K562 (cell line): ENCODE measurements at regions not wholly inside any gene's neighbourhood (a gene's known extent, or its start where the extent isn't known, plus 50 kb on each side); places are given as distances from the start of the nearest gene placed in this dataset.

ENCODE experiments used
- CBFB ChIP-seq: sonication (generic); formaldehyde crosslinking; IDR thresholded peaks from 2 replicates; pipeline ENCODE4 v1.4.0; 2020; ENCODE audit warnings: mild to moderate bottlenecking, missing genetic modification reagents
- CBX5 ChIP-seq: IDR thresholded peaks from 2 replicates; pipeline ENCODE4 v1.6.1; 2014; ENCODE audit warnings: low read depth, borderline replicate concordance
- CREB1 ChIP-seq, 2 experiments: sonication (generic) in 1 of 2; formaldehyde crosslinking in 1 of 2; IDR thresholded peaks; 2 replicates each; pipeline versions ENCODE4 v1.6.1 to v1.8.0; 2012 to 2022; ENCODE audit warnings: inconsistent platforms in 1 of 2, mild to moderate bottlenecking in 1 of 2, missing genetic modification reagents in 1 of 2, moderate library complexity in 1 of 2
- HNRNPK ChIP-seq: fragments of 200-400 bp; formaldehyde crosslinking; IDR thresholded peaks from one replicate; pipeline ENCODE4 v1.6.1; 2018; ENCODE audit warnings: mild to moderate bottlenecking, low read depth, low read length; ENCODE audit not compliant: poor library complexity, severe bottlenecking
- POLR2A ChIP-seq: fragments of 450-650 bp; conservative IDR thresholded peaks from 2 replicates; pipeline ENCODE4 v1.6.1; 2016
- SMAD4 ChIP-seq: fragments of 250-450 bp; sonication (Bioruptor Pico); conservative IDR thresholded peaks from 2 replicates; pipeline ENCODE4 v1.8.0; 2021; ENCODE audit warnings: inconsistent platforms, mild to moderate bottlenecking, moderate library complexity
- SPI1 ChIP-seq: IDR thresholded peaks from 2 replicates; pipeline ENCODE4 v1.6.1; 2011; ENCODE audit warnings: low read depth, low read length, control low read depth, borderline replicate concordance
- TAF7 ChIP-seq: fragments of 450-650 bp; IDR thresholded peaks from 2 replicates; pipeline ENCODE4 v1.6.1; 2016; ENCODE audit warnings: missing genetic modification characterization, missing compliant biosample characterization
- TRIM28 ChIP-seq: fragments of 450-650 bp; IDR thresholded peaks from 2 replicates; pipeline ENCODE4 v1.6.1; 2017
- ZBTB17 ChIP-seq: fragments of 450-650 bp; formaldehyde crosslinking; IDR thresholded peaks from 2 replicates; pipeline ENCODE4 v1.4.0; 2020; ENCODE audit warnings: mild to moderate bottlenecking
- TF ChIP-seq, protein P1 (sequence below), 3 experiments: IDR thresholded peaks in 2 of 3; conservative IDR thresholded peaks in 1 of 3; 2 replicates each; pipeline ENCODE4 v1.5.1; 2011 to 2012; ENCODE audit warnings: low read length in 3 of 3, mild to moderate bottlenecking in 3 of 3, control low read depth in 2 of 3, improper control_type of control experiment in 1 of 3, inconsistent platforms in 1 of 3, low read depth in 1 of 3, mixed read lengths in 1 of 3, moderate library complexity in 1 of 3; ENCODE audit not compliant: insufficient read depth in 2 of 3

DNA sequence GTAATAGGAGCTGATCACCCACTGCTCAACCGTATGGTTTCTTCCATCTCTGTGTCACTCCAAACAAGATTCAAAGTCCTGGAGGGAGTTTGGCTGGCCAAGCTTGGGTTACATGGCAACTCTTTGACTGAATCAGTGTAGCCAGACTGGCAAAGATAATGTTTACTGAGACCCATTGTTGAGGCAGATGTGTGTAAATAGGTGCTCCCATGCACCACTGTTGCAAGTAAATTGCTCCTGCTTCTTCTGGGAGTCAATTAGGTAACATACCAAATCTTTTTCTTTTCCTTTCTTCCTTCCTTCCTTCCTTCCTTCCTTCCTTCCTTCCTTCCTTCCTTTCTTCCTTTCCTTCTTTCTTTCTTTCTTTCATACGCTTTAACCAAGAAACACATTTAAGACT lies 86.3 kb upstream of the DHX40 start:
- TF ChIP-seq POLR2A (no peak), HNRNPK (no peak), SPI1 (no peak), CREB1 (IDR thresholded peaks at IDR 0.05) (no peak), CREB1 (CRISPR knock-in tag; IDR thresholded peaks at IDR 0.05) (no peak), CBFB (CRISPR knock-in tag) (no peak), ZBTB17 (CRISPR knock-in tag) (no peak), TAF7 (tag) (no peak), CBX5 (no peak), SMAD4 (CRISPR knock-in tag) (no peak), TRIM28 (no peak)
- TF ChIP-seq, protein P1, sequence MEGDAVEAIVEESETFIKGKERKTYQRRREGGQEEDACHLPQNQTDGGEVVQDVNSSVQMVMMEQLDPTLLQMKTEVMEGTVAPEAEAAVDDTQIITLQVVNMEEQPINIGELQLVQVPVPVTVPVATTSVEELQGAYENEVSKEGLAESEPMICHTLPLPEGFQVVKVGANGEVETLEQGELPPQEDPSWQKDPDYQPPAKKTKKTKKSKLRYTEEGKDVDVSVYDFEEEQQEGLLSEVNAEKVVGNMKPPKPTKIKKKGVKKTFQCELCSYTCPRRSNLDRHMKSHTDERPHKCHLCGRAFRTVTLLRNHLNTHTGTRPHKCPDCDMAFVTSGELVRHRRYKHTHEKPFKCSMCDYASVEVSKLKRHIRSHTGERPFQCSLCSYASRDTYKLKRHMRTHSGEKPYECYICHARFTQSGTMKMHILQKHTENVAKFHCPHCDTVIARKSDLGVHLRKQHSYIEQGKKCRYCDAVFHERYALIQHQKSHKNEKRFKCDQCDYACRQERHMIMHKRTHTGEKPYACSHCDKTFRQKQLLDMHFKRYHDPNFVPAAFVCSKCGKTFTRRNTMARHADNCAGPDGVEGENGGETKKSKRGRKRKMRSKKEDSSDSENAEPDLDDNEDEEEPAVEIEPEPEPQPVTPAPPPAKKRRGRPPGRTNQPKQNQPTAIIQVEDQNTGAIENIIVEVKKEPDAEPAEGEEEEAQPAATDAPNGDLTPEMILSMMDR (IDR thresholded peaks at IDR 0.05 in 2 of 3, conservative IDR thresholded peaks at IDR 0.05 in 1 of 3; ENCODE audit: insufficient read depth in 2 of 3, low read depth in 1 of 3, low read length in 3 of 3), result no peak
